Psoas muscle (tissue), 7 donors: ENCODE measurements at regions not wholly inside any gene's neighbourhood (a gene's known extent, or its start where the extent isn't known, plus 50 kb on each side); places are given as distances from the start of the nearest gene placed in this dataset.
"Not testable (repeated sequence)": the region's sequence is repeated elsewhere in the genome, so short reads cannot be mapped to it uniquely, and the experiment has no call there.

ENCODE experiments used
- ATAC-seq, 4 donors: fragments of 200-7000 bp; cut with Tn5 transposase; one replicate each; pipeline ENCODE4 v1.9.1; 2020; ENCODE audit warnings: moderate library complexity in 3 of 4, mild to moderate bottlenecking in 2 of 4
- DNase-seq, 2 donors: peaks; one replicate each; pipeline ENCODE4 v3.0.0-alpha.2; 2020
- H3K27ac ChIP-seq: fragments of 200-600 bp; one replicate; pipeline ENCODE4 v1.8.0; 2022
- H3K27me3 ChIP-seq, 3 donors: fragments of 200-600 bp in 1 of 3; one replicate each; pipeline versions ENCODE4 v1.6.1 to v1.8.0; 2013 to 2022; ENCODE audit warnings: low read length in 2 of 3, mild to moderate bottlenecking in 2 of 3, moderate library complexity in 1 of 3; ENCODE audit not compliant: insufficient read depth in 3 of 3
- H3K36me3 ChIP-seq, 2 donors: fragments of 200-600 bp in 1 of 2; one replicate each; pipeline versions ENCODE4 v1.6.1 to v1.8.0; 2013 to 2022; ENCODE audit warnings: low read depth in 1 of 2, mild to moderate bottlenecking in 1 of 2, moderate library complexity in 1 of 2; ENCODE audit not compliant: insufficient read depth in 1 of 2
- H3K4me1 ChIP-seq: fragments of 200-600 bp; one replicate; pipeline ENCODE4 v1.8.0; 2022
- H3K4me3 ChIP-seq: fragments of 200-600 bp; one replicate; pipeline ENCODE4 v1.8.0; 2022; ENCODE audit warnings: mild to moderate bottlenecking
- H3K9me3 ChIP-seq: fragments of 200-600 bp; one replicate; pipeline ENCODE4 v1.8.0; 2022
- WGBS, 3 donors: extraction: QIAGEN DNeasy Blood & Tissue Kit; methylation state at CpG; one replicate each; pipeline versions ENCODE4 v1.1.6 to v1.1.7; 2013; 5-methylcytosine and 5-hydroxymethylcytosine counted together
- intact Hi-C, 2 donors: fragments of 100-400 bp; cut with DNase I; formaldehyde crosslinking; loops; one replicate each; pipeline versions ENCODE4 v1.11.0 to v1.14.2; 2022
- TF ChIP-seq, protein P1 (sequence below): fragments of 200-600 bp; IDR thresholded peaks from one replicate; pipeline ENCODE4 v1.8.0; 2022; ENCODE audit warnings: antibody characterized with exemption
- donor health status: healthy with polysubstance abuse.
- donor health status: DM: no; HTN: no; CAD: no; lungs with moderate emphysema.
- donor health status: Bipolar disorder and iron deficiency.
- donor health status: healthy.
- donor health status: DM: yes; HTN: yes; CAD: no.
- donor health status: DM: no; HTN: no; CAD: no.
- donor health status: DM: yes; HTN: yes; CAD: no.

DNA sequence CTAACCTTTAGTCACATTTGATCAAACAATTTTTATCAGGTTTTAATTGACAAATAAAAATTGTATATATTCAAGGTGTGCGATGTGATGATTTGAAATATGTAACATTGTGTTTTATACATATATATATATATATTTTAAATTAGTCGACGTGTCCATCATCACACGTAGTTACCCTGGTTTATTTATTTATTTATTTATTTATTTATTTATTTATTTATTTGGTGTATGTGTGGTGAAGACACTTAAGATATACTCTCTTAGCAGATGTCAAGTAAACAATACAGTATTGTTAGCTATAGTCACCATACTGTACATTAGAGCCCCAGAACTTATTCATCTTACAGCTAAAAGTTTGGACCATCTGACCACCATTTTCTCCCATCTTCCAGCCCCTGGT, 224.9 kb upstream of the HHIP start:
- Histone ChIP-seq H3K27ac (no peak overlapping the region), H3K4me3 (no peak overlapping the region), H3K36me3 (no peaks in the 10 kb centered on the region), H3K27me3 (no peaks in the 10 kb centered on the region), H3K9me3 (no peaks in the 10 kb centered on the region), H3K4me1 (no peaks in the 10 kb centered on the region)
- no peak for ATAC-seq
- intact Hi-C loops: no loop called here
- TF ChIP-seq, protein P1, sequence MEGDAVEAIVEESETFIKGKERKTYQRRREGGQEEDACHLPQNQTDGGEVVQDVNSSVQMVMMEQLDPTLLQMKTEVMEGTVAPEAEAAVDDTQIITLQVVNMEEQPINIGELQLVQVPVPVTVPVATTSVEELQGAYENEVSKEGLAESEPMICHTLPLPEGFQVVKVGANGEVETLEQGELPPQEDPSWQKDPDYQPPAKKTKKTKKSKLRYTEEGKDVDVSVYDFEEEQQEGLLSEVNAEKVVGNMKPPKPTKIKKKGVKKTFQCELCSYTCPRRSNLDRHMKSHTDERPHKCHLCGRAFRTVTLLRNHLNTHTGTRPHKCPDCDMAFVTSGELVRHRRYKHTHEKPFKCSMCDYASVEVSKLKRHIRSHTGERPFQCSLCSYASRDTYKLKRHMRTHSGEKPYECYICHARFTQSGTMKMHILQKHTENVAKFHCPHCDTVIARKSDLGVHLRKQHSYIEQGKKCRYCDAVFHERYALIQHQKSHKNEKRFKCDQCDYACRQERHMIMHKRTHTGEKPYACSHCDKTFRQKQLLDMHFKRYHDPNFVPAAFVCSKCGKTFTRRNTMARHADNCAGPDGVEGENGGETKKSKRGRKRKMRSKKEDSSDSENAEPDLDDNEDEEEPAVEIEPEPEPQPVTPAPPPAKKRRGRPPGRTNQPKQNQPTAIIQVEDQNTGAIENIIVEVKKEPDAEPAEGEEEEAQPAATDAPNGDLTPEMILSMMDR: no peak
- 93 to 97% (median 97%) methylated on average over 4 of the region's 4 CpGs for WGBS, 3 donors
- DNase-seq: no peak

DNA sequence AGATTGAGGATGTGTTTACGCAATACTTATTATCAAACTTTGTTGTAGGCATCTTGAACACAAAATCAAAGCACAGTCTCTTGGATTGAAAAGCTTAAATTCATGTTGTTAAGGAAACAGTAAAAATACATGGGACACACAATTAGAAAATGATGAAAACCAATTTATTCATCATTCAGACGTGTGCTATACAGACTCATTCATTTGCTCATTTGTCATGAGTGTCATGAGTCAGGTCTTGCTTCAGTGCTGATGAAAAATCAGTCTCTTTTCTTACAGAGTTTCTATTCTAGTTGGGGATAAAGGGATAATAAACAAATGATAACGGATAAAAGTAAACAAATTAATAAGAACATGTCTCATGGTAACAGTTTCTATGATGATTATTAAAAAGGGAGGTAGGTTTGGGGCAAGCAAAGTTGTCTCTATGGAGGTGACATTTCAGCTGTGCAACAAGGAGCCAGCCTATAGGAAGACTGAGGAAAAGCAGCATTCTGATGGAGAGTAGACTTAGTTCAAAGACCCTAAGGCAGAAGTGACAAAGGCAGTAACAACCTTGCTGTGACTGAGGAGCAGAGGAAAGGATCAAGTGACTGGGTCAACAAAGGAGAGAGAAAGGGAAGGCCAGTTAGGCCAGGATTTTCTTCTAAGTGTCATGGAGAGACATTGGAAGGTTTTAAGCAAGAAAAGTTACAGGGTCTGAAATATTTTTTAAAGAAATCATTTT, 224.0 kb upstream of the HHIP start:
- Histone ChIP-seq H3K27ac (no peak overlapping the region), H3K9me3 (no peaks in the 10 kb centered on the region), H3K36me3 (no peaks in the 10 kb centered on the region), H3K27me3 (no peaks in the 10 kb centered on the region), H3K4me1 (no peaks in the 10 kb centered on the region), H3K4me3 (no peak overlapping the region)
- ATAC-seq (no peak), DNase-seq (no peak)
- WGBS, 3 donors: 75 to 79% (median 77%) methylated on average over 3 of the region's 3 CpGs
- TF ChIP-seq, protein P1: no peak
- intact Hi-C loops: no loop called here

DNA sequence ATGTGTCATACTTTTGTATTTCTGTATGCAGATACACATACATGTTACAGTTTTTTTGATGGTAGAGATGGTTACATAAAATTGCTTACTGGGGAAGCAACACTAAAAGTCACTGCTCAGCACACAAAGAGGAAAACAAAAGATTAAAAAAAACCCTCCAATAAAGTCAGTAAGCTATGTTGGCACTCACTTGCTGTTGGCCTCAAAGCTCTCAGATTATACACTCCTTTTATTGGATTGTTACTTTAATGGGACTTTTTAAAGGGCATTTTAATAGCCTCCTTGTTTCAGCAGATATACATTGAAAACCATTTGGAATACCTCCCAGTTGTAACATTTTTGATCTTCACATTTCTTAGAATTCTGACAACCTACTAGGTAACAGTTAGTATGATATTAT, 222.0 kb upstream of the HHIP start:
- TF ChIP-seq, protein P1: no peak
- Histone ChIP-seq H3K27ac (no peak overlapping the region), H3K4me1 (no peaks in the 10 kb centered on the region), H3K9me3 (no peaks in the 10 kb centered on the region), H3K36me3 (no peaks in the 10 kb centered on the region), H3K27me3 (no peaks in the 10 kb centered on the region), H3K4me3 (no peak overlapping the region)
- intact Hi-C loops: no loop called here
- no peak for ATAC-seq
- no peak for DNase-seq

DNA sequence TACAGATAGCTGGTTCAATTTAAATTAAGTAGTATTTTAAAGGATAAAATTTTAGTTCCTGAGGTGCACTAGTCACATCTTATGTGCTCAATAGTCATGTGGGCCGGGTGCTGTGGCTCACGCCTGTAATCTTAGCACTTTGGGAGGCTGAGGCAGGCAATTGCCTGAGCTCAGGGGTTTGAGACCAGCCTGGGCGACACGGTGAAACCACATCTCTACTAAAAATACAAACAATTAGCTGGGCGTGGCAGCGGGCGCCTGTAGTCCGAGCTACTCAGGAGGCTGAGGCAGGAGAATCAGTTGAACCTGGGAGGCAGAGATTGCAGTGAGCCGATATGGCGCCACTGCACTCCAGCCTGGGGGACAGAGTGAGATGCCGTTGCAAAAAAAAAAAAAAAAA, 219.9 kb upstream of the HHIP start:
- H3K36me3 ChIP-seq, H3K9me3 ChIP-seq, intact Hi-C loops, H3K4me1 ChIP-seq, ATAC-seq, DNase-seq, H3K27me3 ChIP-seq, H3K27ac ChIP-seq, H3K4me3 ChIP-seq: not testable (repeated sequence)
- WGBS, 3 donors: 94 to 96% (median 95%) methylated on average over 11 of the region's 11 CpGs

DNA sequence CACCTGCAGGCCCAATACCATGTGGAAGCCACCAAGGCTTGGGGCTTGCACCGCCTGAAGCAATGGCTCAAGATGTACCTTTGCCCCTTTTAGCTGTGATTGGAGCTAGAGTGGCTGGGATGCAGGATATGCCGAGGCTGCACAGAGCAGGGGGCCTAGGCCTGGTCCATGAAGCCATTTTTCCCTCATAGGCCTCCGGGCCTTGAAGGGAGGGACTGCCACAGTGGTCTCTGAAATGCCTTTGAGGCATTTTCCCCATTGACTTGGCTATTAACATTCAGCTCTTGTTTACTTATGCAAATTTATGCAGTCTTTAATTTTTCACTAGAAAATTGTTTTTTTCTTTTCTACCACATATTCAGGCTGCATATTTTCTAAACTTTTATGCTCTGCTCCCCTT, 203.2 kb upstream of the HHIP start:
- ATAC-seq: no peak
- Histone ChIP-seq H3K9me3 (no peaks in the 10 kb centered on the region), H3K27me3 (no peaks in the 10 kb centered on the region), H3K4me1 (no peaks in the 10 kb centered on the region), H3K27ac (no peak overlapping the region), H3K36me3 (no peaks in the 10 kb centered on the region), H3K4me3 (no peak overlapping the region)
- intact Hi-C loops: no loop called here
- 78 to 83% (median 79%) methylated on average over 3 of the region's 3 CpGs for WGBS, 3 donors
- DNase-seq: no peak
- TF ChIP-seq, protein P1: no peak
